HepG2 (cell line): ENCODE measurements at regions not wholly inside any gene's neighbourhood (a gene's known extent, or its start where the extent isn't known, plus 50 kb on each side); places are given as distances from the start of the nearest gene placed in this dataset.

Source experiments
- ATAC-seq: fragments of 200-7000 bp; cut with Tn5 transposase; 3 replicates; pipeline ENCODE4 v1.9.1; 2020; ENCODE audit warnings: mild to moderate bottlenecking, moderate library complexity
- BruUV-seq: library from RNA; stranded (reverse); fragments of 400-500 nt; replicated peaks from 2 replicates; lab custom pipeline; 2021; lab: Mats Ljungman, UMichigan
- CTCF ChIA-PET: fragments of 300-600 bp; formaldehyde crosslinking; extraction: SDS; loops from one replicate; lab custom pipeline; 2021; ENCODE audit warnings: low total read pairs, inconsistent platforms, low intra/inter-chr PET ratio; lab: Yijun Ruan, JAX
- POLR2A ChIA-PET: fragments of 350-600 bp; sonication (Branson Sonifier 250); formaldehyde crosslinking; loops from one replicate; lab custom pipeline; 2020; ENCODE audit warnings: antibody characterized with exemption, inconsistent platforms; lab: Yijun Ruan, JAX
- DNase-seq: peaks from one replicate; pipeline ENCODE4 v3.0.0-alpha.2; 2015; ENCODE audit warnings: low spot score
- FAIRE-seq: peaks from 3 replicates; lab custom pipeline; 2011; peaks lifted over from hg19 to GRCh38; lab: Jason Lieb, UNC
- H2AFZ ChIP-seq: one replicate; pipeline ENCODE4 v1.6.1; 2011; ENCODE audit warnings: low read length, inconsistent platforms
- H3K27ac ChIP-seq: fragments of 300-600 bp; 3 replicates; pipeline ENCODE4 v1.8.0; 2011; ENCODE audit warnings: mixed run types, mild to moderate bottlenecking, mixed read lengths, low read length, inconsistent platforms; ENCODE audit not compliant: insufficient read depth; ENCODE audit errors: extremely low read length
- H3K27me3 ChIP-seq, 2 experiments: fragments of 200-600 bp in 1 of 2; 2 replicates in 1 of 2; 3 replicates in 1 of 2; pipeline versions ENCODE4 v1.6.0 to v1.8.0; 2011; ENCODE audit warnings: low read length in 2 of 2, mild to moderate bottlenecking in 2 of 2, moderate library complexity in 2 of 2, inconsistent platforms in 1 of 2; ENCODE audit not compliant: insufficient read depth in 2 of 2, control insufficient read depth in 1 of 2
- H3K36me3 ChIP-seq, 2 experiments: fragments of 200-600 bp in 1 of 2; replicated peaks in 1 of 2; 2 replicates in 1 of 2; 3 replicates in 1 of 2; pipeline versions ENCODE4 v1.5.1 to v1.8.0; 2011; ENCODE audit warnings: low read length in 2 of 2, inconsistent platforms in 1 of 2; ENCODE audit not compliant: insufficient read depth in 2 of 2, control insufficient read depth in 1 of 2
- H3K4me1 ChIP-seq: 2 replicates; pipeline ENCODE4 v1.5.1; 2012; ENCODE audit warnings: low read length, inconsistent platforms; ENCODE audit not compliant: insufficient read depth
- H3K4me2 ChIP-seq: 2 replicates; pipeline ENCODE4 v1.6.0; 2011; ENCODE audit warnings: low read depth, low read length, inconsistent platforms
- H3K4me3 ChIP-seq, 3 experiments: fragments of 200-600 bp in 1 of 3; sonication (generic), shearing (Covaris generic) in 1 of 3; replicated peaks in 1 of 3; 2 replicates each; pipeline ENCODE4 v1.5.1; 2011 to 2016; ENCODE audit warnings: low read length in 3 of 3, inconsistent platforms in 2 of 3, low read depth in 2 of 3, mild to moderate bottlenecking in 2 of 3, control low read depth in 1 of 3, mixed read lengths in 1 of 3; ENCODE audit not compliant: insufficient read depth in 1 of 3
- H3K79me2 ChIP-seq: one replicate; pipeline ENCODE4 v1.6.1; 2011; ENCODE audit warnings: low read length, inconsistent platforms; ENCODE audit not compliant: insufficient read depth
- H3K9ac ChIP-seq: 2 replicates; pipeline ENCODE4 v1.6.0; 2011; ENCODE audit warnings: mild to moderate bottlenecking, low read depth, low read length, inconsistent platforms; ENCODE audit not compliant: insufficient read depth
- H3K9me3 ChIP-seq: 2 replicates; pipeline ENCODE4 v1.5.1; 2012; ENCODE audit warnings: mild to moderate bottlenecking, low read length
- H4K20me1 ChIP-seq: 2 replicates; pipeline ENCODE4 v1.6.0; 2011; ENCODE audit warnings: inconsistent platforms, mild to moderate bottlenecking, low read length, moderate library complexity; ENCODE audit not compliant: insufficient read depth
- BORCS8-MEF2B ChIP-seq: sonication (generic); formaldehyde crosslinking; IDR thresholded peaks from 2 replicates; pipeline ENCODE4 v1.8.0; 2022; ENCODE audit warnings: mild to moderate bottlenecking, missing genetic modification reagents
- GABPB1 ChIP-seq: IDR thresholded peaks from 2 replicates; pipeline ENCODE4 v1.6.1; 2016; ENCODE audit warnings: mild to moderate bottlenecking, missing genetic modification reagents, moderate library complexity, missing compliant biosample characterization
- GATAD1 ChIP-seq: IDR thresholded peaks from 2 replicates; pipeline ENCODE4 v1.6.1; 2016; ENCODE audit warnings: missing genetic modification reagents, missing compliant biosample characterization
- GATAD2A ChIP-seq: IDR thresholded peaks from 2 replicates; pipeline ENCODE4 v1.6.1; 2016
- MEF2D ChIP-seq: sonication (generic); formaldehyde crosslinking; IDR thresholded peaks from 2 replicates; pipeline ENCODE4 v1.5.1; 2020; ENCODE audit warnings: mild to moderate bottlenecking, missing genetic modification reagents
- NFRKB ChIP-seq: fragments of 450-650 bp; IDR thresholded peaks from 2 replicates; pipeline ENCODE4 v1.6.1; 2017
- NR1H2 ChIP-seq: sonication (generic); formaldehyde crosslinking; IDR thresholded peaks from 2 replicates; pipeline ENCODE4 v1.8.1; 2022; ENCODE audit warnings: low read depth, missing genetic modification reagents, borderline replicate concordance
- PHF21A ChIP-seq: sonication (generic); formaldehyde crosslinking; IDR thresholded peaks from 2 replicates; pipeline ENCODE4 v1.5.0; 2020; ENCODE audit warnings: mild to moderate bottlenecking, missing genetic modification reagents
- PTBP1 ChIP-seq: fragments of 200-400 bp; formaldehyde crosslinking; IDR thresholded peaks from 2 replicates; pipeline ENCODE4 v1.6.1; 2018; ENCODE audit warnings: low read length, low read depth; ENCODE audit not compliant: poor library complexity, severe bottlenecking
- SIN3B ChIP-seq: fragments of 150-350 bp; IDR thresholded peaks from 2 replicates; pipeline ENCODE4 v1.6.1; 2014; ENCODE audit warnings: low read length
- SNRNP70 ChIP-seq: fragments of 200-400 bp; formaldehyde crosslinking; IDR thresholded peaks from 2 replicates; pipeline ENCODE4 v1.6.1; 2017; ENCODE audit warnings: mild to moderate bottlenecking, low read depth, low read length, moderate library complexity
- SRSF9 ChIP-seq: fragments of 200-400 bp; formaldehyde crosslinking; IDR thresholded peaks from 2 replicates; pipeline ENCODE4 v1.6.1; 2018; ENCODE audit warnings: borderline replicate concordance, mild to moderate bottlenecking, low read depth, low read length; ENCODE audit not compliant: insufficient read depth, poor library complexity, severe bottlenecking
- STAG1 ChIP-seq: sonication (generic); formaldehyde crosslinking; IDR thresholded peaks from 2 replicates; pipeline ENCODE4 v1.4.0; 2020; ENCODE audit warnings: missing genetic modification reagents
- TERF1 ChIP-seq: sonication (generic); formaldehyde crosslinking; IDR thresholded peaks from 2 replicates; pipeline ENCODE4 v1.8.0; 2022; ENCODE audit warnings: mild to moderate bottlenecking, missing genetic modification reagents, moderate library complexity
- ZBTB7A ChIP-seq: sonication (generic); formaldehyde crosslinking; IDR thresholded peaks from 2 replicates; pipeline ENCODE4 v1.8.0; 2022; ENCODE audit warnings: mild to moderate bottlenecking, missing genetic modification reagents
- ZC3H13 ChIP-seq: sonication (generic); formaldehyde crosslinking; IDR thresholded peaks from 2 replicates; pipeline ENCODE4 v1.8.1; 2023; ENCODE audit warnings: mild to moderate bottlenecking, missing genetic modification reagents, moderate library complexity
- ZNF232 ChIP-seq: sonication (generic); formaldehyde crosslinking; IDR thresholded peaks from 2 replicates; pipeline ENCODE4 v1.4.0; 2020; ENCODE audit warnings: missing genetic modification reagents, borderline replicate concordance
- WGBS: methylation state at CpG from one replicate; pipeline ENCODE4 v1.1.6; 2017; ENCODE audit warnings: low lambda C conversion rate; 5-methylcytosine and 5-hydroxymethylcytosine counted together
- in situ Hi-C: cut with HindIII; loops from 2 replicates; pipeline ENCODE4 v1.10.0; 2017; ENCODE audit warnings: low pct_unique_long_range_greater_than_20kb; ENCODE audit not compliant: extremely low pct_ligation_motif_present
- intact Hi-C: fragments of 100-400 bp; cut with micrococcal nuclease; formaldehyde crosslinking; loops from one replicate; pipeline ENCODE4 v1.10.0; 2022; ENCODE audit not compliant: unreplicated experiment
- TF ChIP-seq, protein P1 (sequence below): sonication (generic); formaldehyde crosslinking; IDR thresholded peaks from 2 replicates; pipeline ENCODE4 v1.5.1; 2020; ENCODE audit warnings: mild to moderate bottlenecking, missing genetic modification reagents
- TF ChIP-seq, protein P2 (sequence below): sonication (generic); formaldehyde crosslinking; IDR thresholded peaks from 2 replicates; pipeline ENCODE4 v1.4.0; 2020; ENCODE audit warnings: mild to moderate bottlenecking, missing genetic modification reagents

GRCh38 chr12:127944211-127944899 lies 322.6 kb upstream of the TMEM132C start:
- Histone ChIP-seq H3K9ac (no peak overlapping the region), H3K79me2 (no peaks in the 10 kb centered on the region), H4K20me1 (no peaks in the 10 kb centered on the region), H3K4me1 (no peaks in the 10 kb centered on the region), H3K9me3 (peaks cover 31% of the 10 kb centered on the region), H3K27ac (no peak overlapping the region), H3K4me2 (no peak overlapping the region), H3K27me3 (no peaks in the 10 kb centered on the region), H3K36me3 (no peaks in the 10 kb centered on the region), H3K4me3 (no peak overlapping the region), H2AFZ (no peak overlapping the region)
- CTCF ChIA-PET, result no interaction called here
- TF ChIP-seq NFRKB (no peak), ZC3H13 (CRISPR knock-in tag) (no peak), SIN3B (no peak), ZBTB7A (no peak), BORCS8-MEF2B (CRISPR knock-in tag) (no peak), STAG1 (CRISPR knock-in tag) (no peak), MEF2D (no peak), SRSF9 (no peak), GABPB1 (CRISPR knock-in tag) (no peak), ZNF232 (CRISPR knock-in tag) (no peak), SNRNP70 (no peak), NR1H2 (CRISPR knock-in tag) (no peak), PHF21A (CRISPR knock-in tag) (no peak), GATAD1 (CRISPR knock-in tag) (no peak), PTBP1 (no peak), GATAD2A (CRISPR knock-in tag) (no peak), TERF1 (CRISPR knock-in tag) (no peak)
- TF ChIP-seq, protein P1, sequence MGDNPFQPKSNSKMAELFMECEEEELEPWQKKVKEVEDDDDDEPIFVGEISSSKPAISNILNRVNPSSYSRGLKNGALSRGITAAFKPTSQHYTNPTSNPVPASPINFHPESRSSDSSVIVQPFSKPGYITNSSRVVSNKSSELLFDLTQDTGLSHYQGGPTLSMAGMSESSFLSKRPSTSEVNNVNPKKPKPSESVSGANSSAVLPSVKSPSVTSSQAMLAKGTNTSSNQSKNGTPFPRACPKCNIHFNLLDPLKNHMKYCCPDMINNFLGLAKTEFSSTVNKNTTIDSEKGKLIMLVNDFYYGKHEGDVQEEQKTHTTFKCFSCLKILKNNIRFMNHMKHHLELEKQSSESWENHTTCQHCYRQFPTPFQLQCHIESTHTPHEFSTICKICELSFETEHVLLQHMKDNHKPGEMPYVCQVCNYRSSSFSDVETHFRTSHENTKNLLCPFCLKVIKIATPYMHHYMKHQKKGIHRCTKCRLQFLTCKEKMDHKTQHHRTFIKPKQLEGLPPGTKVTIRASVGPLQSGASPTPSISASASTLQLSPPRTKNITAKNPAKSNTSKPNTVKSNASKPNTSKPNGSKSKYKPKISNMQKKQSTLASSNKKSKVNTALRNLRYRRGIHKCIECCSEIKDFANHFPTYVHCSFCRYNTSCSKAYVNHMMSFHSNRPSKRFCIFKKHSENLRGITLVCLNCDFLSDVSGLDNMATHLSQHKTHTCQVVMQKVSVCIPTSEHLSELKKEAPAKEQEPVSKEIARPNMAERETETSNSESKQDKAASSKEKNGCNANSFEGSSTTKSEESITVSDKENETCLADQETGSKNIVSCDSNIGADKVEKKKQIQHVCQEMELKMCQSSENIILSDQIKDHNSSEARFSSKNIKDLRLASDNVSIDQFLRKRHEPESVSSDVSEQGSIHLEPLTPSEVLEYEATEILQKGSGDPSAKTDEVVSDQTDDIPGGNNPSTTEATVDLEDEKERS (CRISPR knock-in tag), result no peak
- TF ChIP-seq, protein P2, sequence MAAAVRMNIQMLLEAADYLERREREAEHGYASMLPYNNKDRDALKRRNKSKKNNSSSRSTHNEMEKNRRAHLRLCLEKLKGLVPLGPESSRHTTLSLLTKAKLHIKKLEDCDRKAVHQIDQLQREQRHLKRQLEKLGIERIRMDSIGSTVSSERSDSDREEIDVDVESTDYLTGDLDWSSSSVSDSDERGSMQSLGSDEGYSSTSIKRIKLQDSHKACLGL, result no peak
- POLR2A ChIA-PET, result no interaction called here
- ATAC-seq (no peak), FAIRE-seq (no peak), DNase-seq (no peak)
- BruUV-seq, result no TSS peak
- in situ Hi-C loops, result no loop called here
- intact Hi-C loops, result no loop called here
- WGBS, result 1% methylated on average over 9 of the region's 9 CpGs
